HepG2 (cell line): ENCODE measurements at regions not wholly inside any gene's neighbourhood (a gene's known extent, or its start where the extent isn't known, plus 50 kb on each side); places are given as distances from the start of the nearest gene placed in this dataset.

Experiments used
- HINFP ChIP-seq: sonication (generic); formaldehyde crosslinking; IDR thresholded peaks from 2 replicates; pipeline ENCODE4 v1.4.0; 2020; ENCODE audit warnings: low read depth, mild to moderate bottlenecking, missing genetic modification reagents
- HOXA9 ChIP-seq: sonication (generic); formaldehyde crosslinking; IDR thresholded peaks from 2 replicates; pipeline ENCODE4 v1.8.1; 2022; ENCODE audit warnings: missing genetic modification reagents, mild to moderate bottlenecking, moderate library complexity, borderline replicate concordance
- SP4 ChIP-seq: sonication (generic); formaldehyde crosslinking; IDR thresholded peaks from 2 replicates; pipeline ENCODE4 v1.8.1; 2023; ENCODE audit warnings: mild to moderate bottlenecking, missing genetic modification reagents
- ZKSCAN1 ChIP-seq: fragments of 150-350 bp; IDR thresholded peaks from 2 replicates; pipeline ENCODE4 v1.6.1; 2014; ENCODE audit warnings: low read length
- ZNF232 ChIP-seq: sonication (generic); formaldehyde crosslinking; IDR thresholded peaks from 2 replicates; pipeline ENCODE4 v1.4.0; 2020; ENCODE audit warnings: missing genetic modification reagents, borderline replicate concordance
- ZSCAN21 ChIP-seq: sonication (generic); formaldehyde crosslinking; IDR thresholded peaks from 2 replicates; pipeline ENCODE4 v1.8.0; 2022; ENCODE audit warnings: mild to moderate bottlenecking, missing genetic modification reagents, moderate library complexity, borderline replicate concordance

GRCh38 chr4:85018983-85019382, 52.5 kb upstream of the WDFY3 start:
- TF ChIP-seq ZNF232 (CRISPR knock-in tag) (no peak), ZKSCAN1 (no peak), ZSCAN21 (CRISPR knock-in tag) (no peak), SP4 (CRISPR knock-in tag) (no peak), HINFP (CRISPR knock-in tag) (no peak), HOXA9 (CRISPR knock-in tag) (no peak)
